Limb (tissue), 2 donors: ENCODE measurements at regions not wholly inside any gene's neighbourhood (a gene's known extent, or its start where the extent isn't known, plus 50 kb on each side); places are given as distances from the start of the nearest gene placed in this dataset.

Source experiments
- DNase-seq, 2 donors: peaks; one replicate each; pipeline ENCODE4 v3.0.0-alpha.2; 2016; ENCODE audit errors: extremely low spot score in 2 of 2

DNA sequence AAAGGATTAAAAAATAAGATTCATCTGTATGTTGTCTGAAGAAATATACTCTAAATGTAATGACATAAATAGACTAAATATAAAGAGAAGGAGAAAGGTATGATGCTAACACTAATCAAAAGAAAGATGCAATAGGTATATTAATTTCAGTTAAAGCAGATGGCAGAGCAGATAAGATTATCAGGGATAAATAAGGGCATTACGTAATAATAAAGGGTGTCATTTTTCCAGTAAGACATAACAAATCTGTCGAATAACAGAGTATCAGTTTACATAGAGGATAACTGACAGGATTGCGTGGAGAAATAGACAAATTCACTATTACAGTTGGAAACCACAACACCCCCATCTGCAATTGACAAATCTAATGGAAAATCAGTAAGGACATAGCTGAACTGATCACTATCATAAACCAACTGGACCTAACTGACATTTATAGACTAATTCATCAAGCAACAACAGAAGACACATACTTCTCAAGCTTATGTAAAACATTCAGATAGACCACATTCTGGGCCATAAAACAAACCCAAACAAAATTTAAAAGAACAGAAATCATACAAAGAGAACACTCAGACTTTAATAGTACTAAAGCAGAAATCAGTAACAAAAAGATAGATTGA is 384.1 kb upstream of the COBL start:
- DNase-seq = no peak

DNA sequence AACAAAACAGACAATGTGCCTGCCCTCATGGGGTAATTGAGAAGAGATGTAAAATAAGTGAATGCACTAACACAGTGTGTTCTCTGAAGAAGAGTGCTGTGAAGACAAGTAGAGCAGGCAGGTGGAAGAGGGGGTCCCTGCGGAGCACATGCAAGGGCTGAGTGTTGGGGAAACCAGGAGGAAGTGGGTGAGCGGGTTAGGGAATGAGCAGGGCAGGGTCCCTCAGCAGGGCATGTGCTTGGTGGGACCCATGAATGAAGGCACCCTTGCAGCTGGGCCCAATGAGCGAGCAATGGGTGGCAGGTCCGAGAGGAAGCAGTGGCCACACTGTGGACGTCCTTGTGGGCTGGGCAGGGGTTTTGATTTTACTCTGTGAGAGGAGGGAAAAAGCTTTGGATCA is 376.6 kb upstream of the COBL start:
- no peak for DNase-seq

DNA sequence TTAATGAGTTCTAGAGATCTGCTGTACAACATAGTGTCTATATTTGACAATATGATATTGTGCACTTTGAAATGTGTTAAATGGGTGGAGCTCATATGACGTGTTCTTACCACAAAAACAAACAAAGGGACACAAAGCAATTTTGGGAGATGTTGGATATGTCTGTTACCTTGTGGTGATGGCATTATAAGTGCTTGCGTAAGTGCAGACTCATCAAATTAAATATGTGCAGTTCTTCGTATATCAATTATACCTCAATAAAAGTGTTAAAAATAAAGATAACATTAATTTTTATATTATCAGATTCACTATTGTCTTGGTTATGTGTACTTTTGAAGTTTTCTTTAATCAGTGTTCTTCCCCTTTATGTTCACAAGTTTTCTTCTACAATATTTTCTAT is 372.9 kb upstream of the COBL start:
- DNase-seq = no peak

- no peak for DNase-seq
Observed at GRCh38 chr7:51685794-51686193, 369.2 kb upstream of the COBL start.

DNA sequence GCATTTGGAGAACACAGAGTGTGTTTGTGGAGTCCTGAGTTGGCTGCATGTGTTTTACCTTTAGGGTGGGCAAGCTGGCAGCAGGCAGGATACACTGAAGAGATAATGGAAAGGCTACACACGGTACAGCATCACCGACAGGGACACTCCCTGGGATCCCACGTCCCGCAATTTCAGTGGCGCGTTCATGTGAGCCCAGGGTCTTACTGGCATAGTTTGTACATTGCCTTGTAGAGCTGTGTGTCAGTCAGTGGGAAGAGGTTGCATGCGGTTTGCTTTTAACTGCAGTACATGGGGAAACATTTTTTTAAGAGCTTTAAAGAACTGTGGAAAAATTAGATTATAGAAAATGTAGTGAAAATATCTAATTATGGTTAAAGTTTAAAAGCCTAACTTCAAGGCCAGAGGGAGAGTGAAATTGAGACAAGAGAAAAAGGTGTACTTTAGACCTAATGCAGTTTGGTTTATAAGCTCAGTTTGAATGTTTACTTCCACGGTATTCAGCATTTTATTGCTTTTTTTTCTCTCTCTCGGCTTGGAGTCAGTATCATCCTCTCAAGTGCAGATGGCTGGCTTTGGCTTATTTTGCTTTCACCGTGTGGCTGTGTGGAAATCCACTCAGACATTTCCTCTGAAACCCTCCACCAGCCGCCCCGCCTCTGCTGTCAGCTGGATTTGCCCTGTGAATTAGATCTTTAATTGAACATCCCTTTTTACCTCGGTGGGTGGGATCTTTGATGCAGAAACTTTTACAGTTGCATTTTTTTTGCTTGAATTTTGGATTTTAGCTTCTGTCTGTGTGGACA is 364.2 kb upstream of the COBL start:
- no peak for DNase-seq

GRCh38 chr7:51679358-51679757 is 362.7 kb upstream of the COBL start:
- no peak for DNase-seq

- no peak for DNase-seq
Observed at GRCh38 chr7:51666751-51667150, 350.1 kb upstream of the COBL start.

DNA sequence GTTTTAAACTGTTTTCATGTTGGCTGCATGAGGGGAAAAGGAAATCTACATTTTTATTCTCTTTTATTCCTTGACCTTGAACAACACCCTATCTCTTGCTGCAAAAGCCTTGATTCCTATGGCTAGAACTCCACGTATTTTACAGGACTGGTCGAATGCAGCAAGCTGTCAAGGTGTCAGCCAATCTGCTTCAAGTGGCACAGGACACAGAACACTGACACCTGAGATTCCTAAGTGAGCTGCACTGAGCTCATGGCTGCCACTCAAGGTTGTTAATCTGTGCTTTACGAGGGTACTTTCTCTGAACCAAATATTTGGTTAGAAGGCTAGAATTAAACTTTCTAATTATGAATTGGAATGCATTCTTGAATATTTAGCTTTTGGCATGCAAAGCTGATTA is 349.7 kb upstream of the COBL start:
- no peak for DNase-seq

GRCh38 chr7:51665045-51665780 is 348.6 kb upstream of the COBL start:
- no peak for DNase-seq

DNA sequence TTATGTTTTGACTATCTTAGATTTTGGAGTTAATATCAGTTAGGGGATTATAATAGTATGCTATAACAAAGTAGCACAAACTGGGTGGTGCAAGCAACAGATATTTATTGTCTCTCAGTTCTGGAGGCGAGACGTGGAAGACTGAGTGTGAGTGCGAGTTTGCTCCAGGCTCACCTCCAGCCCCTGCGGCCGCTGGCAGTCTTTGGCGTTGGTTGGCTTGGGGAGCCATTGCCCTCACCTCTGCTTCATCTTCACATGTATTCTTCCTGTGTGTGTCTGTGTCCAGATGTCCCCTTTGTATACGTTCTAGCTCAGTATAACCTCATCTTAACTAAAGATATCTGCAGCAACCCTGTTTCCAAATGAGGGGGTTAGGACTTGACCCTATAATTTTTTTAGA is 343.9 kb upstream of the COBL start:
- DNase-seq = no peak

- DNase-seq = no peak
Observed at GRCh38 chr7:51658684-51659083, 342.1 kb upstream of the COBL start.

DNA sequence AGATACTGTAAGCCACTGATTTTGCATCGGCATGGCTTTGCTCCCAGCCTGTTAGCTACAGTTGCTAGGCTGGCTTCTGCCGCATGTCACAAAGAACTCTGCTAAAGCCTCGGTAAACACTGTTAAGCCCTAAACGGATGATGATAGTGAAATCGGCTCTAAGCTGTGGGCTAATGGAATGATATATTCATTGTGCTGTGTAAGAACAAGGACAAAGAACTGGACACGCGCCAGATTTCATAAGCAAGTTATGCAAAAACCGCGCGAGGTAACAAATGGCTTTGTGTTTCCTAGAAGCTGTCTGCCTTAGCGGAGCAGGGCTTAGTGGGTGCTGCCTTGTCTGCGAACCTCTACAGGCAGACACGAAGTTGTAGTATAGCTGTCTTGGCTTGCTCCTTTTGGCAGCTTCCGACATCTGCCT is 331.3 kb upstream of the COBL start:
- DNase-seq = peak; percentile 44 to 61

- no peak for DNase-seq
Observed at GRCh38 chr7:51647486-51647885, 330.9 kb upstream of the COBL start.

DNA sequence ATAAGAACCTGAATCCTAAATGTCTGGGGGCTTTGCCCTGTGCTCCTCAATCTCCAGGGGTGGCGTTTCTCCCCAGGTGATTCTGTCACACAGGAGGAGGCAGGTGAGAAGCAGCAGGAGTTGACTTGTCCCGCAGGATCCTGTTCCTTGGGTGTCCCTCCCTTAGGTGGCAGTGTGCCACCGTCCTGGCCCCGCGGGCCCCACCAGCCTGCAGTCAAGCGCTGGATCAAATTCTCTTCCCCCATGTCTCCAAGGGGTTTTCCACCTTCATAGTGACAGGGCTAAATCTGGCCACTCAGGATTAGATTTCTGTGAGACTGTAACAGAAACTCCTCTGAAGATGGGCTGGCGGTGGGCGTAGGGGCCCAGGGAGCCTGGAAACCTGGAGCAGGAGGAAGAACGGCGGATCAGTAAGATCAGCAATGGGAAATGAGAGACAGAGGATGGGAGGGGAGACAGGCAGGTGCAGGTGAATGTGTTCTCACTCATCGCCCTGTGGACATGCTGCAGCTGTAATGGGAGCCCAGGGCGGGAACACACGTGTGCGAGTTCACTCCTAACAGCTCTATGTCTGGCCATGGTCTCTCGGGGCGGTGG is 329.2 kb upstream of the COBL start:
- DNase-seq = no peak

DNA sequence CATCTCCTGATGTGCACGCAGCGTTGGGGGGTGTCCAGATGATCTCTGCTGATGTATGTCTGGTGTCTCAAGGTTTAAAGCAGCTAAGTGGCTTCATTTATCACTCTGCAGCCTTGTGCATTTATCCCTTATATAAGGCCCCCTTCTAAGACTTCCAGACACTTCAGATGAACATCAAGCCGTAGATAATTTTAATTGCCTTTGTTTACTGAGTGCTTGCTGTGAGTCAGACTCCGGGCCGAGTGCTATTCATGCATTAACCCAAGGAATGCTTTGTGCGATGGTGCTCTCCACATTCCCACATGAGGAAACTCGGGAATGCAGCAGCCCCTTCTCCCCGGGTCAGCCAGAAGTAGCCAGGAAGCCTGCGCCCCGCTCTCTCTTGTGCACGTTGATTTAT is 328.6 kb upstream of the COBL start:
- DNase-seq = no peak

- no peak for DNase-seq
Observed at GRCh38 chr7:51644216-51644615, 327.6 kb upstream of the COBL start.

DNA sequence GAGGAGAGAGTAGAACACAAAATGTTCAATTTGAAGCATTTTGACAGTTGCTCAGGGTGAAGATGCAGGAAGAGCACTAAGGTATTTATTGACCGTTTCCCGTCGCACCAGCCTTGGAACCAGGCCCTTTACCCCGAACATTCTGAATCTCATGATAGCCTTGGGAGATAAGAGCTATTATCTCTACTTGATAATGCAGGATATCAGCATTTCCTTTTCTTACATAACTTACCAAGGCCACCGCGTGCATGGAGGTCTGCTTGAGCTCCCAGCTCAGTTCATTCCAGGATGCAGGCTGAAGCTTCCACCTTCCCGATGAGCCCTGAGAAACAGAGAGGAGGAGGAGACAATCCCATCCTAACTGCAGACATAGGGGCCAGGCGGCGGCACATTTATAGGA is 324.2 kb upstream of the COBL start:
- DNase-seq = no peak

- no peak for DNase-seq
Observed at GRCh38 chr7:51639661-51640334, 323.2 kb upstream of the COBL start.

GRCh38 chr7:51636503-51636902 is 319.9 kb upstream of the COBL start:
- no peak for DNase-seq

- no peak for DNase-seq
Observed at GRCh38 chr7:51635775-51636174, 319.2 kb upstream of the COBL start.

- DNase-seq = no peak
Observed at GRCh38 chr7:51634538-51634937, 317.9 kb upstream of the COBL start.

GRCh38 chr7:51634025-51634424 is 317.4 kb upstream of the COBL start:
- DNase-seq = no peak
